Activated CD4-positive, alpha-beta memory T cell treated with anti-CD3 and anti-CD28 coated beads, Interleukin-2, amount 10 ng/mL, durations not matched to agents 7 days and 5 days (primary cell): ENCODE measurements at regions not wholly inside any gene's neighbourhood (a gene's known extent, or its start where the extent isn't known, plus 50 kb on each side); places are given as distances from the start of the nearest gene placed in this dataset.

Source experiments
- CTCF ChIA-PET: fragments of 350-600 bp; sonication (Branson Sonifier 250); formaldehyde crosslinking; loops from one replicate; lab custom pipeline; 2021; ENCODE audit warnings: antibody characterized with exemption, inconsistent platforms; lab: Charles Lee
- POLR2A ChIA-PET: fragments of 350-600 bp; sonication (Branson Sonifier 250); formaldehyde crosslinking; loops from one replicate; lab custom pipeline; 2021; ENCODE audit warnings: antibody characterized with exemption; lab: Charles Lee
- DNase-seq: peaks from one replicate; pipeline ENCODE4 v3.0.0-alpha.2; 2020
- H3K27ac Mint-ChIP-seq: one replicate; pipeline ENCODE4 v1.8.0; 2021; ENCODE audit warnings: mild to moderate bottlenecking, mixed read lengths
- H3K27me3 Mint-ChIP-seq: one replicate; pipeline ENCODE4 v1.8.0; 2021; ENCODE audit warnings: mixed read lengths
- H3K36me3 Mint-ChIP-seq: one replicate; pipeline ENCODE4 v1.8.0; 2021; ENCODE audit warnings: low read depth, mixed read lengths
- H3K4me1 Mint-ChIP-seq: one replicate; pipeline ENCODE4 v1.8.0; 2021; ENCODE audit warnings: mixed read lengths
- H3K4me3 Mint-ChIP-seq: one replicate; pipeline ENCODE4 v1.8.0; 2021; ENCODE audit warnings: mild to moderate bottlenecking, mixed read lengths
- H3K9me3 Mint-ChIP-seq: one replicate; pipeline ENCODE4 v1.8.0; 2021; ENCODE audit warnings: mixed read lengths

GRCh38 chr2:118633371-118634018 is 214.0 kb downstream of the EN1 start:
- Mint-ChIP-seq H3K27me3 (no peaks in the 10 kb centered on the region), H3K4me1 (no peaks in the 10 kb centered on the region), H3K4me3 (no peak overlapping the region), H3K36me3 (no peaks in the 10 kb centered on the region), H3K27ac (no peak overlapping the region), H3K9me3 (peaks cover 3% of the 10 kb centered on the region)
- no peak for DNase-seq
- POLR2A ChIA-PET, result no interaction called here
- CTCF ChIA-PET, result no interaction called here

DNA sequence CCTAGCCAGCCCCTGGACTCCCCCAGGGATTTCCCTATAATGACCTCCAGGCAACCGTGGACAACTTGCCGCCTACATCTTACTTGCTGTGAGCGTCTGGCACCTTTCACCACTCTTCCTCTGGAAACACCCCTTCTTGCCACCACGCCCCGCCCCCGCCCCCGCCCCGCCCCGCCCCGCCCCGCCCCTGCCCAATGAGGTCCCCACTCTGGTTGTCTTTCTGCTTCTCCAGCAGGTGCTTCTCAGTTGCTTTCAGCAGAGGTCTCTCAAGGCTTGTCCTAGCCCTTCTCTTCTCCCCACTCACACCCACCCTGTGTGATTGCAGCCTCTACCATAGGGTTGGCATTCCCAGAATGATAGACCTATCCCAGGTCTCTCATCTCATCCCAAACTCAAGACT is 214.5 kb downstream of the EN1 start:
- Mint-ChIP-seq H3K27ac (no peak overlapping the region), H3K36me3 (no peaks in the 10 kb centered on the region), H3K27me3 (no peaks in the 10 kb centered on the region), H3K9me3 (peaks cover 3% of the 10 kb centered on the region), H3K4me1 (no peaks in the 10 kb centered on the region), H3K4me3 (no peak overlapping the region)
- no peak for DNase-seq
- ChIA-PET CTCF (no interaction called here), POLR2A (no interaction called here)

- Mint-ChIP-seq H3K4me3 (no peak overlapping the region), H3K27me3 (no peaks in the 10 kb centered on the region), H3K9me3 (no peaks in the 10 kb centered on the region), H3K4me1 (no peaks in the 10 kb centered on the region), H3K36me3 (no peaks in the 10 kb centered on the region), H3K27ac (no peak overlapping the region)
- ChIA-PET POLR2A (no interaction called here), CTCF (no interaction called here)
- no peak for DNase-seq
Observed at GRCh38 chr2:118627156-118627555, 220.3 kb downstream of the EN1 start.

GRCh38 chr2:118622913-118623312 is 224.5 kb downstream of the EN1 start:
- Mint-ChIP-seq H3K27me3 (no peaks in the 10 kb centered on the region), H3K27ac (no peak overlapping the region), H3K9me3 (no peaks in the 10 kb centered on the region), H3K4me3 (no peak overlapping the region), H3K4me1 (no peaks in the 10 kb centered on the region), H3K36me3 (no peaks in the 10 kb centered on the region)
- ChIA-PET CTCF (no interaction called here), POLR2A (no interaction called here)
- no peak for DNase-seq

- Mint-ChIP-seq H3K9me3 (no peaks in the 10 kb centered on the region), H3K4me1 (no peaks in the 10 kb centered on the region), H3K27ac (no peak overlapping the region), H3K36me3 (no peaks in the 10 kb centered on the region), H3K4me3 (no peak overlapping the region), H3K27me3 (no peaks in the 10 kb centered on the region)
- ChIA-PET POLR2A (no interaction called here), CTCF (no interaction called here)
- no peak for DNase-seq
Observed at GRCh38 chr2:118622108-118622507, 225.3 kb downstream of the EN1 start.

DNA sequence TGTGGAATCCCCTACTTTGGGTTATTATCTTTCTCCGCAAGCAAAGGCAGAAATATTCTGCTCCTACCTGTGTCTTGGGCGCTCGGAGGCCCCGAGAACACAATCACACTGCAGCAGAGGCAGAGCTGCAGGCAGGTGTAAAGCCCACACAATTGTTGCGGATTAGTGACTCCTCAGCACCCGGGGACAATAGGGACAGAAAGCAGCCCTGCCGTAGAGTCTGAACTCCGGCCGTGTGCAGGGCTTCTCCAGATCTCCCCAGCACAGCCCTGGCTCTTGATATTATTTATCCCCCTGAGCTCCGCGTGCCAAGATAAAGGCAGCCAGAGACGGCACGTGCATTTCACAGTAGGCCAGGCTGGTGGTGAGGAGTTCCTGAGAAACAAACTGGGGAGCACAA is 229.2 kb downstream of the EN1 start:
- DNase-seq, result no peak
- POLR2A ChIA-PET, result no interaction called here
- no peaks in the 10 kb centered on the region for H3K4me1 Mint-ChIP-seq
- CTCF ChIA-PET, result no interaction called here
- H3K36me3 Mint-ChIP-seq, result no peaks in the 10 kb centered on the region
- no peak overlapping the region for H3K27ac Mint-ChIP-seq
- no peaks in the 10 kb centered on the region for H3K9me3 Mint-ChIP-seq
- H3K4me3 Mint-ChIP-seq, result no peak overlapping the region
- H3K27me3 Mint-ChIP-seq, result no peaks in the 10 kb centered on the region

DNA sequence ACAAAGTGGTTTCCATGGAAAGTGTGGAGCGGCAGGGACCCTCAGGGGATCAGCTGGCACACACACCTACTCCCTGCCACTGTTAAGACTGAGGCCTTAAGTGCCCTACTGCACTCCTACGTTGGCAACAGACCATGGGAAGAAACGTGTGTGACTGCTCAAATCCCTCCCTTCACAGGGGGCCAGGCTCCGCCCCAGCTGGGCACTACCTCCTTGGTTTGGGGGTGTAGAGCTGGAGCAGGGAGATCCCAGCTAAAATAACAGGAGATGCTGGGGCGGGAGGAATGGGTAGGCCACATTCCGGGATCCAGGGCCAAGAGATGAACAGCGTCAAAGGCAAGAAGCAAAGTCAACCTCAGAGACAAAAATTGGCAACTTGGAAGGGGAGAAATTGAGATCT is 231.0 kb downstream of the EN1 start:
- no peaks in the 10 kb centered on the region for H3K4me1 Mint-ChIP-seq

GRCh38 chr2:118614841-118615271 is 232.6 kb downstream of the EN1 start:
- H3K4me1 Mint-ChIP-seq, result no peaks in the 10 kb centered on the region
- H3K27ac Mint-ChIP-seq, result no peak overlapping the region
- H3K4me3 Mint-ChIP-seq, result no peak overlapping the region
- H3K36me3 Mint-ChIP-seq, result no peaks in the 10 kb centered on the region
- H3K27me3 Mint-ChIP-seq, result no peaks in the 10 kb centered on the region
- POLR2A ChIA-PET, result no interaction called here
- H3K9me3 Mint-ChIP-seq, result no peaks in the 10 kb centered on the region
- DNase-seq, result no peak
- CTCF ChIA-PET, result no interaction called here

More for the DNA sequence above, 231.0 kb downstream of the EN1 start:
- Mint-ChIP-seq H3K36me3 (no peaks in the 10 kb centered on the region), H3K9me3 (no peaks in the 10 kb centered on the region), H3K4me3 (no peak overlapping the region), H3K27me3 (no peaks in the 10 kb centered on the region), H3K27ac (no peak overlapping the region)
- ChIA-PET CTCF (no interaction called here), POLR2A (no interaction called here)
- no peak for DNase-seq

GRCh38 chr2:118613737-118614136 is 233.7 kb downstream of the EN1 start:
- no peak for DNase-seq
- ChIA-PET CTCF (no interaction called here), POLR2A (no interaction called here)
- Mint-ChIP-seq H3K4me3 (no peak overlapping the region), H3K27me3 (no peaks in the 10 kb centered on the region), H3K36me3 (no peaks in the 10 kb centered on the region), H3K4me1 (no peaks in the 10 kb centered on the region), H3K9me3 (no peaks in the 10 kb centered on the region), H3K27ac (no peak overlapping the region)

- DNase-seq, result no peak
- no peaks in the 10 kb centered on the region for H3K36me3 Mint-ChIP-seq
- ChIA-PET POLR2A (no interaction called here), CTCF (no interaction called here)
- H3K9me3 Mint-ChIP-seq, result no peaks in the 10 kb centered on the region
- H3K27me3 Mint-ChIP-seq, result no peaks in the 10 kb centered on the region
- H3K27ac Mint-ChIP-seq, result no peak overlapping the region
- no peak overlapping the region for H3K4me3 Mint-ChIP-seq
- H3K4me1 Mint-ChIP-seq, result no peaks in the 10 kb centered on the region
Observed at GRCh38 chr2:118611691-118612090, 235.8 kb downstream of the EN1 start.

- CTCF ChIA-PET, result no interaction called here
Observed at GRCh38 chr2:118609138-118609537, 238.3 kb downstream of the EN1 start.

GRCh38 chr2:118607641-118608040 is 239.8 kb downstream of the EN1 start:
- Mint-ChIP-seq H3K27ac (no peak overlapping the region), H3K36me3 (no peaks in the 10 kb centered on the region), H3K9me3 (no peaks in the 10 kb centered on the region), H3K4me3 (no peak overlapping the region), H3K4me1 (no peaks in the 10 kb centered on the region), H3K27me3 (no peaks in the 10 kb centered on the region)
- ChIA-PET POLR2A (no interaction called here), CTCF (no interaction called here)
- no peak for DNase-seq

More at GRCh38 chr2:118609138-118609537, 238.3 kb downstream of the EN1 start:
- H3K4me3 Mint-ChIP-seq, result no peak overlapping the region
- H3K27me3 Mint-ChIP-seq, result no peaks in the 10 kb centered on the region
- no peaks in the 10 kb centered on the region for H3K36me3 Mint-ChIP-seq
- no peak overlapping the region for H3K27ac Mint-ChIP-seq
- H3K9me3 Mint-ChIP-seq, result no peaks in the 10 kb centered on the region
- POLR2A ChIA-PET, result no interaction called here
- DNase-seq, result no peak
- H3K4me1 Mint-ChIP-seq, result no peaks in the 10 kb centered on the region

- ChIA-PET POLR2A (no interaction called here), CTCF (no interaction called here)
- H3K9me3 Mint-ChIP-seq, result no peaks in the 10 kb centered on the region
- H3K4me1 Mint-ChIP-seq, result no peaks in the 10 kb centered on the region
- DNase-seq, result no peak
- no peaks in the 10 kb centered on the region for H3K27me3 Mint-ChIP-seq
- no peak overlapping the region for H3K27ac Mint-ChIP-seq
- H3K36me3 Mint-ChIP-seq, result no peaks in the 10 kb centered on the region
- H3K4me3 Mint-ChIP-seq, result no peak overlapping the region
Observed at GRCh38 chr2:118604811-118605210, 242.6 kb downstream of the EN1 start.

DNA sequence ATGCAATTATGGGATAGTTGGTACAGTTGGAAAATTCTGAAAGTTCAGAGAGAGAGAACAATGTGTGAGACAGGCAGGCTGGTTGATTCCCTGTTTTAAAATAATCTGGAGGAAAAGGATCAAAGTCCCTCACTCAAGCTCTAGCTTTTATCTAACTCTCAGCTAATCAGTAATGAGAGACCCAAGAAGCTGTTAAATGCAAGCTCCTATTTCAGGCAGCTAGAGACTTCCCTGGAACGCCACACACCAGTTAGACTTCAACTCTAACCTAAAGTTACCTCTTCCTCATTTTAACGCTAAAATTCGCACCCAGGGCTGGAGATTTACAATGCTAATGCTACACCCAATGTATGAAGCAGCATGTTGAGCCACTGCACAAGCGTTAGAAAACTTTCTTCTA is 243.1 kb downstream of the EN1 start:
- Mint-ChIP-seq H3K9me3 (no peaks in the 10 kb centered on the region), H3K27me3 (no peaks in the 10 kb centered on the region), H3K27ac (no peak overlapping the region), H3K4me3 (no peak overlapping the region), H3K4me1 (no peaks in the 10 kb centered on the region), H3K36me3 (no peaks in the 10 kb centered on the region)
- CTCF ChIA-PET, result no interaction called here
- POLR2A ChIA-PET, result no interaction called here
- DNase-seq, result no peak
